ENCODE measurements at regions not wholly inside any gene's neighbourhood (a gene's known extent, or its start where the extent isn't known, plus 50 kb on each side); places are given as distances from the start of the nearest gene placed in this dataset.

GRCh38 chr1:17886386-17886785 is 131.3 kb downstream of the ACTL8 start:
- ChIA-PET CTCF (interaction anchor here (1.3 kb wide), 1 partner anchor 11 kb away, joined by 3 read pairs; no protein-coding TSS in a partner anchor), POLR2A (no interaction called here)
- Histone ChIP-seq H3K27ac (ENCODE audit: low read depth in 2 of 2, low read length in 1 of 2) (no peak overlapping the region), H3K4me2 (no peak overlapping the region), H3K27me3 (ENCODE audit: insufficient read depth) (no peaks in the 10 kb centered on the region; the same call in 1 of the 2 replicates), H2AFZ (ENCODE audit: low read depth) (no peak overlapping the region), H3K9me2 (no peaks in the 10 kb centered on the region), H3K4me3 (ENCODE audit: low read depth in 2 of 2, low read length in 1 of 2) (no peak overlapping the region), H3K9ac (no peak overlapping the region), H3K9me3 (no peaks in the 10 kb centered on the region), H4K20me1 (ENCODE audit: insufficient read depth) (no peaks in the 10 kb centered on the region), H3F3A (replicated peaks; ENCODE audit: insufficient read depth) (no peaks in the 10 kb centered on the region), H3K36me3 (replicated peaks in 1 of 2; ENCODE audit: control insufficient read depth in 1 of 2, insufficient read depth in 2 of 2, low read length in 1 of 2) (no peaks in the 10 kb centered on the region), H3K79me2 (ENCODE audit: insufficient read depth) (no peaks in the 10 kb centered on the region), H3K4me1 (ENCODE audit: control insufficient read depth in 1 of 2, insufficient read depth in 2 of 2, low read depth in 1 of 2, low read length in 1 of 2) (no peaks in the 10 kb centered on the region; a peak in 1 of 4 replicates)
- 54% methylated on average over 7 of the region's 8 CpGs for WGBS (ENCODE audit: low lambda C conversion rate)
- TF ChIP-seq RXRA (IDR thresholded peaks at IDR 0.05; ENCODE audit: borderline replicate concordance, low read depth), result no peak
- no peak for TF ChIP-seq FOSL2 (IDR thresholded peaks at IDR 0.05; ENCODE audit: borderline replicate concordance, low read depth)
- no peak for TF ChIP-seq RFX5 (IDR thresholded peaks at IDR 0.05; ENCODE audit: low read length)
- TF ChIP-seq MXI1 (IDR thresholded peaks at IDR 0.05; ENCODE audit: low read depth, low read length), result no peak
- no peak for TF ChIP-seq SIN3A (IDR thresholded peaks at IDR 0.05; ENCODE audit: borderline replicate concordance, low read depth, low read length)
- no peak for TF ChIP-seq RAD21 (IDR thresholded peaks at IDR 0.05; ENCODE audit: low read length)
- TF ChIP-seq, protein P1, sequence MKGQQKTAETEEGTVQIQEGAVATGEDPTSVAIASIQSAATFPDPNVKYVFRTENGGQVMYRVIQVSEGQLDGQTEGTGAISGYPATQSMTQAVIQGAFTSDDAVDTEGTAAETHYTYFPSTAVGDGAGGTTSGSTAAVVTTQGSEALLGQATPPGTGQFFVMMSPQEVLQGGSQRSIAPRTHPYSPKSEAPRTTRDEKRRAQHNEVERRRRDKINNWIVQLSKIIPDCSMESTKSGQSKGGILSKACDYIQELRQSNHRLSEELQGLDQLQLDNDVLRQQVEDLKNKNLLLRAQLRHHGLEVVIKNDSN (IDR thresholded peaks at IDR 0.05; ENCODE audit: borderline replicate concordance, low read depth), result no peak
- no peak for TF ChIP-seq EZH2phosphoT487 (IDR thresholded peaks at IDR 0.05; ENCODE audit: borderline replicate concordance, low read depth)
- TF ChIP-seq CTCF (IDR thresholded peaks at IDR 0.05), result no peak
- TF ChIP-seq JUND (IDR thresholded peaks at IDR 0.05), result no peak
- TF ChIP-seq, protein P2, sequence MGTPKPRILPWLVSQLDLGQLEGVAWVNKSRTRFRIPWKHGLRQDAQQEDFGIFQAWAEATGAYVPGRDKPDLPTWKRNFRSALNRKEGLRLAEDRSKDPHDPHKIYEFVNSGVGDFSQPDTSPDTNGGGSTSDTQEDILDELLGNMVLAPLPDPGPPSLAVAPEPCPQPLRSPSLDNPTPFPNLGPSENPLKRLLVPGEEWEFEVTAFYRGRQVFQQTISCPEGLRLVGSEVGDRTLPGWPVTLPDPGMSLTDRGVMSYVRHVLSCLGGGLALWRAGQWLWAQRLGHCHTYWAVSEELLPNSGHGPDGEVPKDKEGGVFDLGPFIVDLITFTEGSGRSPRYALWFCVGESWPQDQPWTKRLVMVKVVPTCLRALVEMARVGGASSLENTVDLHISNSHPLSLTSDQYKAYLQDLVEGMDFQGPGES (IDR thresholded peaks at IDR 0.05; ENCODE audit: low read depth, low read length), result no peak
- no peak for TF ChIP-seq PBX3 (IDR thresholded peaks at IDR 0.05)
- DNase-seq, result no peak
